ENCODE measurements at regions not wholly inside any gene's neighbourhood (a gene's known extent, or its start where the extent isn't known, plus 50 kb on each side); places are given as distances from the start of the nearest gene placed in this dataset.

- TF ChIP-seq CTCF (IDR thresholded peaks at IDR 0.05; ENCODE audit: extremely low read depth in 1 of 2, insufficient read depth in 1 of 2, low read depth in 1 of 2, low read length in 2 of 2) (no peak), EZH2 (IDR thresholded peaks at IDR 0.05; ENCODE audit: borderline replicate concordance, low read depth, low read length, severe bottlenecking) (no peak), FOS (IDR thresholded peaks at IDR 0.05; ENCODE audit: borderline replicate concordance, insufficient read depth, low read length) (no peak)
Measured at GRCh38 chrY:14373608-14374007, 150.7 kb upstream of the NLGN4Y start.

Data from endothelial cell of umbilical vein (primary cell).